Fibroblast of lung (primary cell): ENCODE measurements at regions not wholly inside any gene's neighbourhood (a gene's known extent, or its start where the extent isn't known, plus 50 kb on each side); places are given as distances from the start of the nearest gene placed in this dataset.

Source experiments
- DNase-seq, 2 donors: peaks; one replicate each; pipeline versions ENCODE4 v3.0.0 to v3.0.0-alpha.2; 2010; ENCODE audit warnings: low read depth in 2 of 2
- H2AFZ ChIP-seq: 2 replicates; pipeline ENCODE4 v1.5.1; 2012; ENCODE audit warnings: low read length, control low read depth, inconsistent platforms
- H3K27ac ChIP-seq: 2 replicates; pipeline ENCODE4 v1.5.1; 2011; ENCODE audit warnings: low read length, control low read depth; ENCODE audit not compliant: insufficient read depth
- H3K27me3 ChIP-seq: 2 replicates; pipeline ENCODE4 v1.5.1; 2011; ENCODE audit warnings: mild to moderate bottlenecking, low read length; ENCODE audit not compliant: control insufficient read depth, insufficient read depth
- H3K36me3 ChIP-seq: 2 replicates; pipeline ENCODE4 v1.5.1; 2011; ENCODE audit warnings: low read length; ENCODE audit not compliant: control insufficient read depth, insufficient read depth
- H3K4me1 ChIP-seq: 2 replicates; pipeline ENCODE4 v1.5.1; 2011; ENCODE audit warnings: low read length; ENCODE audit not compliant: control insufficient read depth, insufficient read depth; ENCODE audit errors: extremely low read depth
- H3K4me2 ChIP-seq: 2 replicates; pipeline ENCODE4 v1.5.1; 2011; ENCODE audit warnings: low read length, control low read depth; ENCODE audit not compliant: insufficient read depth; ENCODE audit errors: extremely low read depth
- H3K4me3 ChIP-seq, 4 experiments: fragments of 200-600 bp in 1 of 4; sonication (generic) in 1 of 4; replicated peaks in 1 of 4; 2 replicates each; pipeline ENCODE4 v1.5.1; 2011 to 2016; ENCODE audit warnings: low read length in 4 of 4, low read depth in 3 of 4, mild to moderate bottlenecking in 3 of 4, control low read depth in 2 of 4, inconsistent platforms in 1 of 4, mixed read lengths in 1 of 4; ENCODE audit not compliant: insufficient read depth in 1 of 4; ENCODE audit errors: control extremely low read depth in 1 of 4
- H3K79me2 ChIP-seq: 2 replicates; pipeline ENCODE4 v1.5.1; 2012; ENCODE audit warnings: mild to moderate bottlenecking, low read length, inconsistent platforms; ENCODE audit not compliant: control insufficient read depth, insufficient read depth
- H3K9ac ChIP-seq: 2 replicates; pipeline ENCODE4 v1.5.1; 2011; ENCODE audit warnings: mild to moderate bottlenecking, low read length, control low read depth; ENCODE audit not compliant: insufficient read depth
- H3K9me3 ChIP-seq: 2 replicates; pipeline ENCODE4 v1.5.1; 2012; ENCODE audit warnings: low read depth, low read length; ENCODE audit not compliant: control insufficient read depth, insufficient read depth
- H4K20me1 ChIP-seq: 2 replicates; pipeline ENCODE4 v1.5.1; 2011; ENCODE audit warnings: low read length; ENCODE audit not compliant: control insufficient read depth, insufficient read depth; ENCODE audit errors: extremely low read depth
- EZH2 ChIP-seq: IDR thresholded peaks from 2 replicates; pipeline ENCODE4 v1.5.1; 2012; ENCODE audit warnings: low read length, control low read depth, mild to moderate bottlenecking; ENCODE audit errors: missing control alignments
- TF ChIP-seq, protein P1 (sequence below), 2 donors: IDR thresholded peaks in 1 of 2; conservative IDR thresholded peaks in 1 of 2; 1 replicate in 1 of 2; 2 replicates in 1 of 2; pipeline ENCODE4 v1.5.1; 2011 to 2012; ENCODE audit warnings: low read length in 2 of 2, control low read depth in 1 of 2, inconsistent platforms in 1 of 2, low read depth in 1 of 2, mild to moderate bottlenecking in 1 of 2

DNA sequence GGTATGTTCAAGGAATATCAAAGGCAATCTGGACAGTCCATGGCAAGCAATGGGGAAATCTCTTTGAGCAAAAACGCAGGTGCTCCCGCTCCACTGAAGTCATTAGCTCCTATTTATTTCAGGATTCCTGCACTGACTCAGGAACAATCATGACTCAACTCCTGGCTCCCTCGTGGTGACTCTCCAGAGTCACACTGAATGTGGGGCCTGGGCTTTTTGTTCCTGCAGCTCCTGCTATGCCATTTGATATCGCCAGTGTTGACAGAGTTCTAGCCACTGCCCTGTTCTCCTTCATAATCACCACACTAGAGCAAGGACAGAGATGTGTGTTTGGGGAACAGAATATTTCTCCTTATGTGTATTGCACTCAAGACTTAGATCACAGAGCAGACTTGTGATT, 187.2 kb upstream of the ZNF462 start:
- Histone ChIP-seq H3K4me3 (no peak overlapping the region), H3K36me3 (no peaks in the 10 kb centered on the region), H3K9ac (no peak overlapping the region), H3K9me3 (no peaks in the 10 kb centered on the region), H3K27ac (no peak overlapping the region), H4K20me1 (no peaks in the 10 kb centered on the region), H3K4me1 (no peaks in the 10 kb centered on the region), H3K4me2 (no peak overlapping the region), H2AFZ (no peak overlapping the region), H3K27me3 (no peaks in the 10 kb centered on the region), H3K79me2 (no peaks in the 10 kb centered on the region)
- no peak for TF ChIP-seq EZH2
- TF ChIP-seq, protein P1, sequence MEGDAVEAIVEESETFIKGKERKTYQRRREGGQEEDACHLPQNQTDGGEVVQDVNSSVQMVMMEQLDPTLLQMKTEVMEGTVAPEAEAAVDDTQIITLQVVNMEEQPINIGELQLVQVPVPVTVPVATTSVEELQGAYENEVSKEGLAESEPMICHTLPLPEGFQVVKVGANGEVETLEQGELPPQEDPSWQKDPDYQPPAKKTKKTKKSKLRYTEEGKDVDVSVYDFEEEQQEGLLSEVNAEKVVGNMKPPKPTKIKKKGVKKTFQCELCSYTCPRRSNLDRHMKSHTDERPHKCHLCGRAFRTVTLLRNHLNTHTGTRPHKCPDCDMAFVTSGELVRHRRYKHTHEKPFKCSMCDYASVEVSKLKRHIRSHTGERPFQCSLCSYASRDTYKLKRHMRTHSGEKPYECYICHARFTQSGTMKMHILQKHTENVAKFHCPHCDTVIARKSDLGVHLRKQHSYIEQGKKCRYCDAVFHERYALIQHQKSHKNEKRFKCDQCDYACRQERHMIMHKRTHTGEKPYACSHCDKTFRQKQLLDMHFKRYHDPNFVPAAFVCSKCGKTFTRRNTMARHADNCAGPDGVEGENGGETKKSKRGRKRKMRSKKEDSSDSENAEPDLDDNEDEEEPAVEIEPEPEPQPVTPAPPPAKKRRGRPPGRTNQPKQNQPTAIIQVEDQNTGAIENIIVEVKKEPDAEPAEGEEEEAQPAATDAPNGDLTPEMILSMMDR (conservative IDR thresholded peaks at IDR 0.05 in 1 of 2, IDR thresholded peaks at IDR 0.05 in 1 of 2; ENCODE audit: low read depth in 1 of 2, low read length in 2 of 2), result no peak
- no peak for DNase-seq

DNA sequence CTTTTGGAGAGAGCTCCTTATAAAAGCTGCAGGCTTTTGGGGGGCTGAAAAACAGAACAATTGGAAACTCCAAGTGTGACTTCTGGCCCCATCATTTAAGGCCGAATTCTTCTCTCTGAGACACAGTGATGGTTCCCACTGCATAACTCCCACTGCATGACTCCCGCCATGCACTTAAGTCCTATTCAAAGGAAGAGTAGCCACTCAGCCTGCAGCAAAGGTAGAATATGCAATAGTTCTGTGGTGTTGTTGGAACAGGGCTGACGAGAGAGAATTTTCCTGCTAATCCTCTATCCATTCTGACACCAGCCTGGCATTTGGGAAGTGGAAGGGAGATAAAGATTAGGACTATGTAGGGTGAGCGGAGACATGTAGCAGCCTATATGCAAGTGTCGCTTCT, 185.6 kb upstream of the ZNF462 start:
- Histone ChIP-seq H3K79me2 (no peaks in the 10 kb centered on the region), H2AFZ (no peak overlapping the region), H4K20me1 (no peaks in the 10 kb centered on the region), H3K9me3 (no peaks in the 10 kb centered on the region), H3K36me3 (no peaks in the 10 kb centered on the region), H3K9ac (no peak overlapping the region), H3K27me3 (no peaks in the 10 kb centered on the region), H3K27ac (no peak overlapping the region), H3K4me3 (no peak overlapping the region), H3K4me1 (no peaks in the 10 kb centered on the region), H3K4me2 (no peak overlapping the region)
- TF ChIP-seq, protein P1 (conservative IDR thresholded peaks at IDR 0.05 in 1 of 2, IDR thresholded peaks at IDR 0.05 in 1 of 2; ENCODE audit: low read depth in 1 of 2, low read length in 2 of 2), result no peak
- no peak for TF ChIP-seq EZH2
- no peak for DNase-seq

DNA sequence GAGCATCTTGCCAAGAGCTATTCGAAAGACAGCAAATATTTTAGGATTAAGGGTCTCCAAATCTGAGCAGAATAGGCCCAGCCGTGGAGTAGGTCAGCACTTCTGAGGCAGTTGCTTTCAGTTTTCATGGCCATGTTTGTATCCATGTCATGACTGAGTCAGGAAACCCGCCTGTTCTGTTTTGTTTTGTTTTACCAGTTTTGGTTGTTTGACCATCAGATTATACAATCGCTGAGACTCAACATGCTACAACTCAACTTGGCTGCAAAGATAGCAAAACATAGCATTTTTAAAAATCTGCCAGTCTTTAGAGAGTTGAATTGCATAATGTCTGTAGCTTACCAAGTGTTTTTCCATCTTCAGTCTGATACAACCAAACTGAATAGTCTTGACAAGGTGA, 185.1 kb upstream of the ZNF462 start:
- Histone ChIP-seq H3K79me2 (no peaks in the 10 kb centered on the region), H3K36me3 (no peaks in the 10 kb centered on the region), H3K27ac (no peak overlapping the region), H2AFZ (no peak overlapping the region), H3K4me1 (no peaks in the 10 kb centered on the region), H3K4me2 (no peak overlapping the region), H3K9ac (no peak overlapping the region), H4K20me1 (no peaks in the 10 kb centered on the region), H3K9me3 (no peaks in the 10 kb centered on the region), H3K27me3 (no peaks in the 10 kb centered on the region), H3K4me3 (no peak overlapping the region)
- TF ChIP-seq, protein P1 (conservative IDR thresholded peaks at IDR 0.05 in 1 of 2, IDR thresholded peaks at IDR 0.05 in 1 of 2; ENCODE audit: low read depth in 1 of 2, low read length in 2 of 2), result no peak
- TF ChIP-seq EZH2, result no peak
- DNase-seq, result no peak
